ENCODE measurements at regions not wholly inside any gene's neighbourhood (a gene's known extent, or its start where the extent isn't known, plus 50 kb on each side); places are given as distances from the start of the nearest gene placed in this dataset.

- TF ChIP-seq EZH2phosphoT487 (IDR thresholded peaks at IDR 0.05; ENCODE audit: borderline replicate concordance, low read length) (no peak), CTCF (IDR thresholded peaks at IDR 0.05; ENCODE audit: low read depth, low read length, poor library complexity, severe bottlenecking) (no peak)
- Histone ChIP-seq H3K9me3 (ENCODE audit: control insufficient read depth, insufficient read depth, low read length) (no peaks in the 10 kb centered on the region), H3K36me3 (ENCODE audit: control insufficient read depth, low read length) (no peaks in the 10 kb centered on the region), H3K79me2 (ENCODE audit: control insufficient read depth, low read length) (no peaks in the 10 kb centered on the region), H3F3A (ENCODE audit: control insufficient read depth, insufficient read depth) (no peaks in the 10 kb centered on the region), H4K20me1 (ENCODE audit: control insufficient read depth, insufficient read depth, low read depth, low read length) (no peaks in the 10 kb centered on the region), H3K4me3 (ENCODE audit: low read length) (no peak overlapping the region), H3K27ac (ENCODE audit: low read depth, low read length) (no peak overlapping the region), H3K9me2 (replicated peaks; ENCODE audit: control insufficient read depth, low read length) (no peaks in the 10 kb centered on the region), H3K27me3 (ENCODE audit: control insufficient read depth, low read length) (no peaks in the 10 kb centered on the region), H3K4me1 (ENCODE audit: control insufficient read depth, low read length) (no peaks in the 10 kb centered on the region), H3K4me2 (ENCODE audit: low read length) (no peak overlapping the region)
These were observed 195.2 kb downstream of the SH3BP4 start for GRCh38 chr2:235146871-235147565.

GRCh38 chr2:235148201-235149170 is 196.7 kb downstream of the SH3BP4 start:
- H3K79me2 ChIP-seq (ENCODE audit: control insufficient read depth, low read length) = no peaks in the 10 kb centered on the region
- no peak overlapping the region for H3K4me3 ChIP-seq (ENCODE audit: low read length)
- no peaks in the 10 kb centered on the region for H3K27me3 ChIP-seq (ENCODE audit: control insufficient read depth, low read length)
- H3K27ac ChIP-seq (ENCODE audit: low read depth, low read length) = no peak overlapping the region
- H3K36me3 ChIP-seq (ENCODE audit: control insufficient read depth, low read length) = no peaks in the 10 kb centered on the region
- no peak overlapping the region for H3K4me2 ChIP-seq (ENCODE audit: low read length)
- H3F3A ChIP-seq (ENCODE audit: control insufficient read depth, insufficient read depth) = no peaks in the 10 kb centered on the region
- H3K9me3 ChIP-seq (ENCODE audit: control insufficient read depth, insufficient read depth, low read length) = no peaks in the 10 kb centered on the region
- H3K9me2 ChIP-seq (replicated peaks; ENCODE audit: control insufficient read depth, low read length) = no peaks in the 10 kb centered on the region
- no peaks in the 10 kb centered on the region for H3K4me1 ChIP-seq (ENCODE audit: control insufficient read depth, low read length)
- no peak for TF ChIP-seq EZH2phosphoT487 (IDR thresholded peaks at IDR 0.05; ENCODE audit: borderline replicate concordance, low read length)
- TF ChIP-seq CTCF (IDR thresholded peaks at IDR 0.05; ENCODE audit: low read depth, low read length, poor library complexity, severe bottlenecking) = no peak
- no peaks in the 10 kb centered on the region for H4K20me1 ChIP-seq (ENCODE audit: control insufficient read depth, insufficient read depth, low read depth, low read length)

GRCh38 chr2:235149240-235149659 is 197.4 kb downstream of the SH3BP4 start:
- Histone ChIP-seq H3K4me3 (ENCODE audit: low read length) (no peak overlapping the region), H3K9me3 (ENCODE audit: control insufficient read depth, insufficient read depth, low read length) (no peaks in the 10 kb centered on the region), H3K4me2 (ENCODE audit: low read length) (no peak overlapping the region), H3K4me1 (ENCODE audit: control insufficient read depth, low read length) (no peaks in the 10 kb centered on the region), H3K79me2 (ENCODE audit: control insufficient read depth, low read length) (no peaks in the 10 kb centered on the region), H3F3A (ENCODE audit: control insufficient read depth, insufficient read depth) (no peaks in the 10 kb centered on the region), H3K9me2 (replicated peaks; ENCODE audit: control insufficient read depth, low read length) (no peaks in the 10 kb centered on the region), H3K27ac (ENCODE audit: low read depth, low read length) (no peak overlapping the region), H3K27me3 (ENCODE audit: control insufficient read depth, low read length) (no peaks in the 10 kb centered on the region), H3K36me3 (ENCODE audit: control insufficient read depth, low read length) (no peaks in the 10 kb centered on the region), H4K20me1 (ENCODE audit: control insufficient read depth, insufficient read depth, low read depth, low read length) (no peaks in the 10 kb centered on the region)
- no peak for TF ChIP-seq EZH2phosphoT487 (IDR thresholded peaks at IDR 0.05; ENCODE audit: borderline replicate concordance, low read length)
- no peak for TF ChIP-seq CTCF (IDR thresholded peaks at IDR 0.05; ENCODE audit: low read depth, low read length, poor library complexity, severe bottlenecking)

All from DOHH2 (cell line).